ENCODE measurements at regions not wholly inside any gene's neighbourhood (a gene's known extent, or its start where the extent isn't known, plus 50 kb on each side); places are given as distances from the start of the nearest gene placed in this dataset.

GRCh38 chr1:58143972-58144697, 402.4 kb downstream of the OMA1 start:
- no peak for DNase-seq

GRCh38 chr1:58136387-58136786, 410.1 kb downstream of the OMA1 start:
- DNase-seq = no peak

GRCh38 chr1:58135821-58136321, 410.7 kb downstream of the OMA1 start:
- no peak for DNase-seq

DNA sequence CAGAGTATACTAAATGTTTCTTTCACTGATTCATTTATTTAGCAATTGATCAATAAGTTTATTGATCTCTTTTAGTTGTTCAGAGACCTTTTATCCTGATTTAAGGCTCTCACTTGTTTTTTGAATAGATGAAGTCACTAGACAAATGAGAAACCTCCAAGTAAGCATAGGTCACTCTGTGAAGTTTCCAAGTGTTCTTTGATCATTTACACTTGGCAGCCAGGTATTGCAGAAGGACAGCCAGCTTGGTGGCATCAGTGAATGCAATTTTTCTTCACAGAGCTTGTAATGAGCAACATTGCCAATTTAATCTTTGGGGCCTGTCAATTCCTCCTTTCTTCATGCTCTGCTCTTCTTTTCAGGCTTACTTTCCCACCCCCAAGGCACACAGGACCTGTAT, 413.0 kb downstream of the OMA1 start:
- DNase-seq = no peak

DNA sequence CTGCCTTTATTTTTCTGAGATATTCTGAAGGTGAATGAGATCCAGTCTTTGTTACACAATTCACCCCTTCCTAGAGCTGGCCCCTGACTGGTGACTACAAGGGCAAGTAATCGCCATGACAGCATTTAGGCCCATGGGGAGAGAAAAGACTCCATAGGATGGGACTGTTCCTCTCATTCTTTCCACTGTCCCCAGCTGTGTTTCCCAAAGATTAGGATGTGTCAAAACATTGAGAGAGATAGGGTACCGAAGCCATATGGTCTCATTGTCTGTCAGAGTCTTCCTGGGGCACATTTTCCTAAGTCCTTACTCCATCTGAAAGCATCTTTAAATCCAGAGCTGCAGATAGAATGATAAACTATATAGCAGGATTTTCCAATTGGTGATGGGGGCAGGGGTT, 423.5 kb downstream of the OMA1 start:
- DNase-seq = no peak

- DNase-seq = no peak
These were observed 426.6 kb downstream of the OMA1 start for GRCh38 chr1:58119971-58120370.

DNA sequence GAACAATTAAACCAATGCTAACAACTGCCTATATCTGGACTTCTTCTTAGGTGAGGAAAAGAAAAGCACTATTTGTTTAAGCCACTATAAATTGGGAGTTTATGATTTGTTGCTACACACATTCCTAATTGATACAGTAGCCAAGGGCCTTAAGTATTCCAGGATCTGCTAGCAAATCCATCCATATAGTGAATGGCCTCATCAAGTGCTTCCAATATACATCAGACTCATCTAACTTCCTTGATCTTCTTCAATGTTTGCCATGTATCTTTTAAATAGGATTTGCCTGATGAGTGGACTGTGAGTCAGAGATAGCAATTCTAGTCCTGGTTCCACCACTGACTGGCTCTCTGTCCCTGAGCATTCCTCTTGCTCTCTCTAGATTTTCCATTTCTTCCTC, 430.2 kb downstream of the OMA1 start:
- DNase-seq = no peak

- no peak for DNase-seq
These were observed 436.8 kb downstream of the OMA1 start for GRCh38 chr1:58109646-58110200.

DNA sequence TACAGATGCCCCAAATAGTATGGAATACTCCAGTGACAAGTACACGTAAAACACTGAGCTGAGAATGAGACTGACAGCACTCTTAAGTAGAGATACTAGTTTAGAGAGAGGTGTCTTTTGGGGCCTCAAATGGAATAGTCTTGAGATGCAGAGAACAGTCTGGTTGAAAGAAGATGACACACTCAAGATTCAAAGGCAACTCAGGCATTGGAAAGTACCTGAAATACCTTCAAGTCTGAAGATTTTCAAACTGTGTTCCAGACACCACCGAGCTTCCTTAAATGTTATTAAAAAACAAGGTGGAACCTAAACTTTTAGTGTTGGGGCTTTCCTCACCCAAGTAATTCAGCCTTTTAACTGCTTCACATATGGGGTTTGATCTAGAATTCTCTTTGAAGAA, 437.7 kb downstream of the OMA1 start:
- DNase-seq = no peak

- DNase-seq = no peak
These were observed 438.6 kb downstream of the OMA1 start for GRCh38 chr1:58107943-58108342.

DNA sequence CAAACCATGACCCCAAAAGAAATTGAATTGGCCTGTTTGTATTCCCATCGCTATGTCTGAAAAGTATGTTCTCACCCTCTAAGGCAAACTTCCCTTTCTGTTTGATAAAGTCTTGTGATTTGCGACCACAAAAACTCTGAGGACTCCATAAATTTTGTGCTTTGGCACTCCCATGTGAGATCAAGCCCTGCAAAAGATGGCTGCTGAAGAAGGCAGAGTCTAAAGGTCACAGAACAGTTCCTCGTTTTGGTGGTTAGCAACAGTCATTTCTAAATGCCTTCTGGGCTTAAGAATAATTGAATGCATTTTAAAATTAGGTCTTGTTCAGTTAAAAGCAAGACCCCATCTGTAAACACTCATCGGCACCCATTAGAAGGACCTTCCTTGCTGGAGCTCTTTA, 441.6 kb downstream of the OMA1 start:
- no peak for DNase-seq

DNA sequence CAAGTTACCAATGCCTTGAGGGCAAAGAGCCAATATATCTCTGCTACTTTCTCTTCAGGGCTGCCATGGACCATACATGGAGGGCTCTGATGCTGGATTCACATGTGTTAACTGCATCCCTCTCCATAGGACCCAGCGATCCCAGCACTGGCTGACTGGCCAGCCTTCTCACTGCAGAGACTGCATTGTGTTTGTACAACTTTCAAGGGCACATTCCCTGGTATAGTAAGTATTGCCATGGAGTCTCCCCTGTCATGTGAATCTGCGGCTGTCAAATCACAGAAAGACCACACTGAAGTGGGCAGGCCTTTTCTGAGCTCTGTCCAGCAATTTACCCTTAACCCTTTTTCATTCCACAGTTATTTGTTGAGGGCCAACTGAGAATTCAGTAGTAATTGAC, 449.8 kb downstream of the OMA1 start:
- DNase-seq = no peak

GRCh38 chr1:58095183-58095582, 451.3 kb downstream of the OMA1 start:
- no peak for DNase-seq

GRCh38 chr1:58094221-58094620, 452.3 kb downstream of the OMA1 start:
- DNase-seq = no peak

DNA sequence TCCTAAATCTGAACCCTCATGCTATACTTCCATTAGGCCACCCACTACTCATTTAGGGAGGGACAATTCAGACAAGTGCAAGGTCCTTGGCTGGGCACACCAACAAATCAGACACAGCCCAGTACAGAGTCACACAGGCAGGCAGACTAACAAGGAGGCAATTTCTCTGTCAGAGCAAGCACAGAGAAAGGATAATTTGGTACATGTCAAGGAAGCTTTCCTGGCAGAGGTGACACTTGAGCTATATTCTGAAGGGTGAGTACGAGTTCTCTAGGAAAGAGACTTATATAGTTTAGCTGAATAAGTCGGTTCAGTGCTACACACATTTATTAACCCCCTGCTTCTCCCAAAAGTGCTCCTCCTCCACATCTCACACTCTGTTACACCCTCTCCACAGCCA, 455.9 kb downstream of the OMA1 start:
- DNase-seq = no peak

DNA sequence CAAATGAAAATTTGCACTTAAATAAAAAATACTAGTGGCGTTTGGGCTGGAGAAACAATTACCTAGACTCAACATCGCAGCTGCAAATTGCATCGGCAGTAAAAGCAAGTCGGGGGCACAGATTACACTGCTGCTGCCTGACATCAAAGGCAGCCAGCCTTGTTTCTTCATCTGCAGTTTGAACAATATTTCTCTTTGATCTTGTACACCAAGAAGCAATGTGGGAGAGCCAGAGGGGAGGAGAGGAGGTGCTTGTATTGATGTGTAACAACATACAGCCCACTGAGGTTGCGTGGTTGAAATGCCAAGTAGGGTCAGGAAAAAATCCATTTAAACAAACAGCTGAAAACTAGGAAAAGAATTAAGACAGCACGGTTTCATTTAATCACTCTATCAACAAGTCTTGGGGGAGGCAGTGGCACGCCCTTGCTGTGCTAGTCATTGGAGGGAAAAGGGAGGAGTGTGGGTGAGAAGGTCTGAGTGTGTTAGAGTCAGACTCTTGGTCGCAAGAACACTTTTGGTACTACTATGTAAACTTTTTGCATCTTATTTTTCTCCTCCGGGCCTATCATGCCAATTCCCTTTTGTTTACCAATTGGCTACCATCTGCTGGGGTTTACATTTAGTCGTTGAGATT, 456.5 kb downstream of the OMA1 start:
- DNase-seq = no peak

DNA sequence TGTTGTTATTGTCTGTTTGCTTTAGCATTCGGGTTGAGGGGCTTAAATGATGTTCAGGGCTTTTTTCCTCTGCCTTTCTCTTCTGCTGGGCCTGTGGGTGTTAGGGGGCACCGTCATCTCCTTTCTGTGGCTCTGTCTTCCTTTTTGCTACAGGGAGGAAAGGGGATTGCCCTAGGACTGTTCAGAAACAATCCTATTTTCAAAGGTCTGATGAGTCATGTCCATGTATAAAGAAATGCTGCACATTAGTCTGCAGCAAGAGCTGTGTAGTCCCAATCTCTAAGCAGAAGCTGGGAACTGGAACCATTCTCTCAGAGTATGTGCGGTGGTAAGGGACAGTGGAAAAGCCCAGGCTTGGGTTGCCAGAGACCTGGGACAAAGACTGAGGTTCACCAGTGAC, 462.3 kb downstream of the OMA1 start:
- no peak for DNase-seq

DNA sequence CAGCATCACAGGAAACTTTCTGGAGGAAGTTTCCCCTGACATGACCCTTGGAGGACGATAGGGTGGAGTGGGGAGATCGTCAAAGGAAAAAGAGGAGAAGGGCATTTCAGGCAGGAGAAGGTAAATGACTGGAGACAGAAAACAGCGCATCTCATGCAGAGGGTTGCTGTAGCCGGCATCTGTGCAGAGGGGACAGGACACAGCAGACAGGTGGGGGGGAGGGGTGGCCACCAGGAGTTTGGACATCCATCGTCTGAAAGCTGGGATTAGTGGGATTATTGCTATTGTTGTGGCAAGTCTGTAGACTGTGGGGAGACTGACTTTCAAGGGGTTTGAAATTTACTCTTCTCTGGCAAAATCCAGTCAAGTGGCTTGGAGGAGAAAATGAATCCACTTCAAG, 463.9 kb downstream of the OMA1 start:
- DNase-seq = no peak

DNA sequence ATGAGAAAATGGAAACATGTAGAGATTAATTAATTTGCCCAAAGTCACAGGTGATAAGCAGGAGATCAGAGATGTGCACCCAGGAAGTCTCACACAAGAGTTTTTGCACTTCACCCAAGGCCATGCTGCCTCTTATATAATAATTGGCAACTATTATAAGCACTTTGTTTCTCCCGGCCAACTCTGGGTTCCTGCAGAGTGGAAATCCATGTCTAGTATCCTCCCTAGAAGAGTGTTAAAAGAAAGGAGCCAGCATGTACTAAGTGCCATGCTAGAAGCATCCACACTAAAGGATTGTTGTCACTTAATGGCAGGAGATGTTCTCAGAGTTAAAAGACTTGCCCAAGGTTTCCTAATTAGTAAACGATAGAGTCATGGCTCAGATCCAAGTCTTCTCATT, 470.3 kb downstream of the OMA1 start:
- no peak for DNase-seq

GRCh38 chr1:58075188-58075578, 471.3 kb downstream of the OMA1 start:
- no peak for DNase-seq

GRCh38 chr1:58072450-58072849, 474.1 kb downstream of the OMA1 start:
- DNase-seq = no peak

DNA sequence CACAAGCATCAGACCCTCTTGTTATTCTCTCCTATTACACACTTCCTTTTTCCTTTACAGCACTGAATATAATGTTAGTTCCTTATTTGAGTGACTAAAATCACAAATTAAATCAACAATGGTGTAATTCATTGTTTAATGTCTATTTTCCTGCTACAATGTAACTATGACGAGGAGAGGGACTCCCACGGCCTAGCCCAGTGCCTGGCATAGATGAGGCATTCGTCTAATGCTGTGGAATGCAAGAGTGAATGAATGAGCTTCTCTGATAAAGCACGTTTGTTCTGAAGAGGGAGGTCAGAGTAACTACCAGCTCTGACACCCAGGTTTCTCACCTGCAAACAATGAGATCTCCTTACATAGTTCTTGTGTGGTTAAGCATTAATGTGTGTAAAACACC, 479.4 kb downstream of the OMA1 start:
- no peak for DNase-seq

GRCh38 chr1:58065520-58065919, 481.0 kb downstream of the OMA1 start:
- DNase-seq = no peak

DNA sequence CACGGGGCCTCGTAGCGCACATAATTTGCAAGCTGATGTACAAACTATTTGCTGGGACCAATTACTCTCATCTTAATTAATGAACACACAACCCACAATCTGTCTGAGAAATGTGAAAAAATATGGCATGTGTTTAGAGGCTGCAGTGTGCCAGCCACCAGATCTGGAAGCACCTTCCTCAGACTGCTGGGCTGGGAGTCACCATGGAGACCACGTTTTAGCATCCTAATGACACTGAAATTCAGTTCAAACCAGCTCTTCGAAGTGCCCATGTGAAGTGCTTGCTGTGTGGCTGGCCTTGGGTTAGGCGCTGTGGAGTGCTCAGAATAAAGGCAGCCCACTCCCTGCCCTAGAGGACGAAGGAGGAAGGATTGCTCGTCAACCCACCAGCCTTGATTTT, 482.4 kb downstream of the OMA1 start:
- no peak for DNase-seq

Data from muscle of arm (tissue), 1 donor.